GM18870 (cell line): ENCODE measurements at regions not wholly inside any gene's neighbourhood (a gene's known extent, or its start where the extent isn't known, plus 50 kb on each side); places are given as distances from the start of the nearest gene placed in this dataset.

Source experiments
- ATAC-seq: cut with Tn5 transposase; IDR thresholded peaks from one replicate; pipeline ENCODE4 v1.9.1; 2021; ENCODE audit warnings: moderate library complexity; ENCODE audit not compliant: unreplicated experiment

GRCh38 chr5:155898284-155898683 is 428.7 kb upstream of the SGCD start:
- ATAC-seq: no peak

- no peak for ATAC-seq
Measured at GRCh38 chr5:155903791-155904190, 423.2 kb upstream of the SGCD start.

GRCh38 chr5:155905364-155905763 is 421.6 kb upstream of the SGCD start:
- ATAC-seq: no peak

GRCh38 chr5:155906046-155906445 is 420.9 kb upstream of the SGCD start:
- no peak for ATAC-seq

- ATAC-seq: no peak
Measured at GRCh38 chr5:155908543-155908942, 418.4 kb upstream of the SGCD start.

- no peak for ATAC-seq
Measured at GRCh38 chr5:155912291-155912690, 414.7 kb upstream of the SGCD start.

GRCh38 chr5:155914766-155915165 is 412.2 kb upstream of the SGCD start:
- no peak for ATAC-seq

- no peak for ATAC-seq
Measured at GRCh38 chr5:155915601-155916000, 411.4 kb upstream of the SGCD start.

GRCh38 chr5:155919126-155919525 is 407.8 kb upstream of the SGCD start:
- ATAC-seq: no peak

GRCh38 chr5:155919725-155920124 is 407.2 kb upstream of the SGCD start:
- ATAC-seq: no peak

- ATAC-seq: no peak
Measured at GRCh38 chr5:155921621-155922020, 405.3 kb upstream of the SGCD start.

GRCh38 chr5:155923784-155924183 is 403.2 kb upstream of the SGCD start:
- no peak for ATAC-seq

- ATAC-seq: no peak
Measured at GRCh38 chr5:155926031-155926430, 400.9 kb upstream of the SGCD start.

GRCh38 chr5:155926766-155927165 is 400.2 kb upstream of the SGCD start:
- no peak for ATAC-seq

GRCh38 chr5:155929112-155929511 is 397.9 kb upstream of the SGCD start:
- ATAC-seq: no peak

- no peak for ATAC-seq
Measured at GRCh38 chr5:155934964-155935363, 392.0 kb upstream of the SGCD start.

GRCh38 chr5:155935723-155936122 is 391.2 kb upstream of the SGCD start:
- no peak for ATAC-seq

GRCh38 chr5:155936520-155937406 is 390.2 kb upstream of the SGCD start:
- ATAC-seq: no peak

GRCh38 chr5:155938051-155938450 is 388.9 kb upstream of the SGCD start:
- no peak for ATAC-seq

- ATAC-seq: no peak
Measured at GRCh38 chr5:155941340-155941739, 385.6 kb upstream of the SGCD start.

- ATAC-seq: no peak
Measured at GRCh38 chr5:155943516-155944407, 383.2 kb upstream of the SGCD start.
